ENCODE measurements at regions not wholly inside any gene's neighbourhood (a gene's known extent, or its start where the extent isn't known, plus 50 kb on each side); places are given as distances from the start of the nearest gene placed in this dataset.

GRCh38 chr11:128082574-128082973, 504.8 kb downstream of the ETS1 start:
- ChIA-PET CTCF (no interaction called here), POLR2A (no interaction called here)
- Histone ChIP-seq H3K79me2 (ENCODE audit: insufficient read depth) (no peaks in the 10 kb centered on the region), H3K27ac (ENCODE audit: low read depth in 2 of 2, low read length in 1 of 2) (no peak overlapping the region), H3K9ac (no peak overlapping the region), H3K9me3 (no peaks in the 10 kb centered on the region), H4K20me1 (ENCODE audit: insufficient read depth) (no peaks in the 10 kb centered on the region), H3K36me3 (replicated peaks in 1 of 2; ENCODE audit: control insufficient read depth in 1 of 2, insufficient read depth in 2 of 2, low read length in 1 of 2) (no peaks in the 10 kb centered on the region), H3K4me2 (no peak overlapping the region), H3K9me2 (no peaks in the 10 kb centered on the region), H3K4me3 (ENCODE audit: low read depth in 2 of 2, low read length in 1 of 2) (no peak overlapping the region), H3F3A (replicated peaks; ENCODE audit: insufficient read depth) (no peaks in the 10 kb centered on the region), H3K4me1 (ENCODE audit: control insufficient read depth in 1 of 2, insufficient read depth in 2 of 2, low read depth in 1 of 2, low read length in 1 of 2) (no peaks in the 10 kb centered on the region), H2AFZ (ENCODE audit: low read depth) (no peak overlapping the region), H3K27me3 (ENCODE audit: insufficient read depth) (no peaks in the 10 kb centered on the region)
- no peak for DNase-seq
- 38% methylated on average over 2 of the region's 2 CpGs for WGBS (ENCODE audit: low lambda C conversion rate)
- TF ChIP-seq RAD21 (IDR thresholded peaks at IDR 0.05; ENCODE audit: low read length) (no peak), USF1 (IDR thresholded peaks at IDR 0.05; ENCODE audit: borderline replicate concordance, low read depth) (no peak), FOSL2 (IDR thresholded peaks at IDR 0.05; ENCODE audit: borderline replicate concordance, low read depth) (no peak), GATA2 (CRISPR knock-in tag; IDR thresholded peaks at IDR 0.05) (no peak), MAX (IDR thresholded peaks at IDR 0.05; ENCODE audit: low read depth) (no peak), FOXM1 (IDR thresholded peaks at IDR 0.05; ENCODE audit: low read depth) (no peak), TCF12 (IDR thresholded peaks at IDR 0.05) (no peak), EP300 (IDR thresholded peaks at IDR 0.05; ENCODE audit: borderline replicate concordance in 1 of 2, low read depth in 1 of 2, low read length in 1 of 2) (no peak), PBX3 (IDR thresholded peaks at IDR 0.05) (no peak), REST (IDR thresholded peaks at IDR 0.05; ENCODE audit: low read depth, low read length) (no peak)

- CTCF ChIA-PET: interaction anchor here (0.6 to 0.9 kb wide), 2 partner anchors 38 to 673 kb away, joined by 3 read pairs; no protein-coding TSS in a partner anchor
- TF ChIP-seq POLR2AphosphoS5 (IDR thresholded peaks at IDR 0.05; ENCODE audit: low read depth, low read length): no peak
- no peak for TF ChIP-seq TAF1 (IDR thresholded peaks at IDR 0.05; ENCODE audit: borderline replicate concordance, low read depth, low read length)
- TF ChIP-seq EZH2phosphoT487 (IDR thresholded peaks at IDR 0.05; ENCODE audit: borderline replicate concordance, low read depth): no peak
- no peak for TF ChIP-seq MEF2A (IDR thresholded peaks at IDR 0.05; ENCODE audit: borderline replicate concordance, low read depth)
- TF ChIP-seq EP300 (IDR thresholded peaks at IDR 0.05; ENCODE audit: borderline replicate concordance in 1 of 2, low read depth in 1 of 2, low read length in 1 of 2): no peak
- no peak for TF ChIP-seq RCOR1 (IDR thresholded peaks at IDR 0.05; ENCODE audit: low read length)
- no peak for TF ChIP-seq USF1 (IDR thresholded peaks at IDR 0.05; ENCODE audit: borderline replicate concordance, low read depth)
- no peak for TF ChIP-seq GATA2 (CRISPR knock-in tag; IDR thresholded peaks at IDR 0.05)
- TF ChIP-seq RFX5 (IDR thresholded peaks at IDR 0.05; ENCODE audit: low read length): no peak
- no peak for TF ChIP-seq IRF3 (IDR thresholded peaks at IDR 0.05; ENCODE audit: low read depth, low read length)
- TF ChIP-seq FOXM1 (IDR thresholded peaks at IDR 0.05; ENCODE audit: low read depth): no peak
- no peak for TF ChIP-seq USF2 (IDR thresholded peaks at IDR 0.05; ENCODE audit: borderline replicate concordance, low read depth, low read length)
Measured at GRCh38 chr11:128069665-128070064, 517.7 kb downstream of the ETS1 start.

More at GRCh38 chr11:128069665-128070064, 517.7 kb downstream of the ETS1 start:
- H3K79me2 ChIP-seq (ENCODE audit: insufficient read depth): no peaks in the 10 kb centered on the region
- DNase-seq: no peak
- H3K9ac ChIP-seq: no peak overlapping the region
- no peaks in the 10 kb centered on the region for H3F3A ChIP-seq (replicated peaks; ENCODE audit: insufficient read depth)
- no peak overlapping the region for H3K4me2 ChIP-seq
- no peaks in the 10 kb centered on the region for H3K4me1 ChIP-seq (ENCODE audit: control insufficient read depth in 1 of 2, insufficient read depth in 2 of 2, low read depth in 1 of 2, low read length in 1 of 2)
- no peaks in the 10 kb centered on the region for H3K9me2 ChIP-seq
- 42% methylated on average over 2 of the region's 2 CpGs for WGBS (ENCODE audit: low lambda C conversion rate)
- no peak overlapping the region for H3K4me3 ChIP-seq (ENCODE audit: low read depth in 2 of 2, low read length in 1 of 2)
- no peak overlapping the region for H3K27ac ChIP-seq (ENCODE audit: low read depth in 2 of 2, low read length in 1 of 2)
- no peaks in the 10 kb centered on the region for H4K20me1 ChIP-seq (ENCODE audit: insufficient read depth)
- H3K36me3 ChIP-seq (replicated peaks in 1 of 2; ENCODE audit: control insufficient read depth in 1 of 2, insufficient read depth in 2 of 2, low read length in 1 of 2): no peaks in the 10 kb centered on the region
- no peaks in the 10 kb centered on the region for H3K9me3 ChIP-seq
- no peak overlapping the region for H2AFZ ChIP-seq (ENCODE audit: low read depth)
- H3K27me3 ChIP-seq (ENCODE audit: insufficient read depth): no peaks in the 10 kb centered on the region
- POLR2A ChIA-PET: no interaction called here

All from SK-N-SH (cell line).